ENCODE measurements at regions not wholly inside any gene's neighbourhood (a gene's known extent, or its start where the extent isn't known, plus 50 kb on each side); places are given as distances from the start of the nearest gene placed in this dataset. TPM values are rescaled to one million over a fixed set of nuclear protein-coding genes. Genes with fewer than 3 reads are reported as not detected.

GRCh38 chr9:38120961-38121360, 51.9 kb upstream of the SHB start:
- in situ Hi-C loops (cut with MboI), result no loop called here
- no peaks in the 10 kb centered on the region for H3K4me1 ChIP-seq (ENCODE audit: insufficient read depth)
- 53 to 67% methylated on average over 5 of the region's 6 CpGs for whole genome bisulfite sequencing, 2 experiments (ENCODE audit: low coverage in 1 of 2, low lambda C conversion rate in 2 of 2, missing lambda C conversion rate in 2 of 2)
- no peaks in the 10 kb centered on the region for H3F3A ChIP-seq (ENCODE audit: insufficient read depth)
- TF ChIP-seq EZH2 (IDR thresholded peaks at IDR 0.05; ENCODE audit: insufficient read depth, poor library complexity, severe bottlenecking), result no peak
- TF ChIP-seq EZH2phosphoT487 (IDR thresholded peaks at IDR 0.05; ENCODE audit: insufficient read depth, low read depth), result no peak
- H3K9me3 ChIP-seq (ENCODE audit: low read depth), result no peaks in the 10 kb centered on the region
- no peak overlapping the region for H3K4me2 ChIP-seq (ENCODE audit: unreplicated experiment)
- DNase-seq, result no peak
- H3K27me3 ChIP-seq (replicated peaks; ENCODE audit: insufficient read depth), result no peaks in the 10 kb centered on the region; the same call in none of the 2 replicates
- H3K27ac ChIP-seq, result no peak overlapping the region
- H3K79me2 ChIP-seq (ENCODE audit: insufficient read depth), result no peaks in the 10 kb centered on the region
- H3K4me3 ChIP-seq, result no peak overlapping the region
- H4K20me1 ChIP-seq (ENCODE audit: insufficient read depth), result no peaks in the 10 kb centered on the region
- no peaks in the 10 kb centered on the region for H3K9me2 ChIP-seq (ENCODE audit: insufficient read depth)
- no peaks in the 10 kb centered on the region for H3K36me3 ChIP-seq (ENCODE audit: low read depth)
- H2AFZ ChIP-seq, result no peak overlapping the region
- H3K9ac ChIP-seq, result no peak overlapping the region

- H3K9me3 ChIP-seq (ENCODE audit: low read depth), result no peaks in the 10 kb centered on the region
- H3K79me2 ChIP-seq (ENCODE audit: insufficient read depth), result no peaks in the 10 kb centered on the region
- H3K4me2 ChIP-seq (ENCODE audit: unreplicated experiment), result no peak overlapping the region
- 53 to 56% methylated on average over 5 of the region's 5 CpGs for WGBS, 2 experiments (ENCODE audit: low coverage in 1 of 2, low lambda C conversion rate in 2 of 2, missing lambda C conversion rate in 2 of 2)
- no peak overlapping the region for H3K27ac ChIP-seq
- H3K4me1 ChIP-seq (ENCODE audit: insufficient read depth), result no peaks in the 10 kb centered on the region
- H4K20me1 ChIP-seq (ENCODE audit: insufficient read depth), result no peaks in the 10 kb centered on the region
- no peaks in the 10 kb centered on the region for H3F3A ChIP-seq (ENCODE audit: insufficient read depth)
- H3K27me3 ChIP-seq (replicated peaks; ENCODE audit: insufficient read depth), result peaks cover 11% of the 10 kb centered on the region
- H3K36me3 ChIP-seq (ENCODE audit: low read depth), result no peaks in the 10 kb centered on the region
- no peak for DNase-seq
- in situ Hi-C loops (cut with MboI), result no loop called here
- H2AFZ ChIP-seq, result no peak overlapping the region
- H3K9me2 ChIP-seq (ENCODE audit: insufficient read depth), result no peaks in the 10 kb centered on the region
- TF ChIP-seq EZH2phosphoT487 (IDR thresholded peaks at IDR 0.05; ENCODE audit: insufficient read depth, low read depth), result no peak
- no peak for TF ChIP-seq EZH2 (IDR thresholded peaks at IDR 0.05; ENCODE audit: insufficient read depth, poor library complexity, severe bottlenecking)
- no peak overlapping the region for H3K9ac ChIP-seq
- no peak overlapping the region for H3K4me3 ChIP-seq
Observed at GRCh38 chr9:38119560-38120236, 50.7 kb upstream of the SHB start.

GRCh38 chr9:38118862-38119438, 49.9 kb upstream of the SHB start:
- Histone ChIP-seq H3K9ac (no peak overlapping the region), H3K27ac (no peak overlapping the region), H3F3A (ENCODE audit: insufficient read depth) (no peaks in the 10 kb centered on the region), H3K4me2 (ENCODE audit: unreplicated experiment) (no peak overlapping the region), H2AFZ (no peak overlapping the region), H4K20me1 (ENCODE audit: insufficient read depth) (no peaks in the 10 kb centered on the region), H3K4me3 (no peak overlapping the region), H3K4me1 (ENCODE audit: insufficient read depth) (no peaks in the 10 kb centered on the region), H3K9me3 (ENCODE audit: low read depth) (no peaks in the 10 kb centered on the region), H3K9me2 (ENCODE audit: insufficient read depth) (no peaks in the 10 kb centered on the region), H3K27me3 (replicated peaks; ENCODE audit: insufficient read depth) (peaks cover 11% of the 10 kb centered on the region), H3K36me3 (ENCODE audit: low read depth) (no peaks in the 10 kb centered on the region), H3K79me2 (ENCODE audit: insufficient read depth) (no peaks in the 10 kb centered on the region)
- DNase-seq, result no peak
- TF ChIP-seq EZH2 (IDR thresholded peaks at IDR 0.05; ENCODE audit: insufficient read depth, poor library complexity, severe bottlenecking) (no peak), EZH2phosphoT487 (IDR thresholded peaks at IDR 0.05; ENCODE audit: insufficient read depth, low read depth) (no peak)
- WGBS, 2 experiments (ENCODE audit: low coverage in 1 of 2, low lambda C conversion rate in 2 of 2, missing lambda C conversion rate in 2 of 2), result 57 to 59% methylated on average over 8 of the region's 8 CpGs
- in situ Hi-C loops (cut with MboI), result no loop called here

Small RNA genes in the stretch of these regions (small RNA-seq; reads per million reads assigned to genes)
- not detected for gene RF00096 (ENCODE audit: low read depth, low replicate concordance)
